ELR (cell line): ENCODE measurements at regions not wholly inside any gene's neighbourhood (a gene's known extent, or its start where the extent isn't known, plus 50 kb on each side); places are given as distances from the start of the nearest gene placed in this dataset.
A peak's percentile ranks its signal among the peaks of the same experiment; 100 is the strongest.
"Not testable (repeated sequence)": the region's sequence is repeated elsewhere in the genome, so short reads cannot be mapped to it uniquely, and the experiment has no call there.

Experiments
- DNase-seq: peaks from one replicate; pipeline ENCODE4 v3.0.0-alpha.2; 2015; ENCODE audit warnings: low read depth

- DNase-seq, result no peak
Measured at GRCh38 chr10:108014145-108014901, 849.8 kb upstream of the SORCS1 start.

GRCh38 chr10:108005627-108006026 is 841.1 kb upstream of the SORCS1 start:
- DNase-seq, result no peak

- no peak for DNase-seq
Measured at GRCh38 chr10:108003576-108003975, 839.1 kb upstream of the SORCS1 start.

- DNase-seq, result no peak
Measured at GRCh38 chr10:108003061-108003460, 838.6 kb upstream of the SORCS1 start.

- no peak for DNase-seq
Measured at GRCh38 chr10:108000365-108000764, 835.9 kb upstream of the SORCS1 start.

GRCh38 chr10:107994621-107995270 is 830.2 kb upstream of the SORCS1 start:
- no peak for DNase-seq

- no peak for DNase-seq
Measured at GRCh38 chr10:107986571-107986970, 822.1 kb upstream of the SORCS1 start.

GRCh38 chr10:107984581-107984980 is 820.1 kb upstream of the SORCS1 start:
- DNase-seq, result no peak

- DNase-seq, result no peak
Measured at GRCh38 chr10:107984149-107984548, 819.6 kb upstream of the SORCS1 start.

- DNase-seq, result no peak
Measured at GRCh38 chr10:107978455-107978854, 813.9 kb upstream of the SORCS1 start.

- DNase-seq, result peak; percentile 90
Measured at GRCh38 chr10:107971973-107972372, 807.5 kb upstream of the SORCS1 start.

- DNase-seq, result peak; percentile 76
Measured at GRCh38 chr10:107971411-107971810, 806.9 kb upstream of the SORCS1 start.

GRCh38 chr10:107970512-107970911 is 806.0 kb upstream of the SORCS1 start:
- DNase-seq, result no peak

GRCh38 chr10:107969936-107970335 is 805.4 kb upstream of the SORCS1 start:
- no peak for DNase-seq

- peak; percentile 30 for DNase-seq
Measured at GRCh38 chr10:107966826-107967225, 802.3 kb upstream of the SORCS1 start.

GRCh38 chr10:107952649-107953556 is 788.4 kb upstream of the SORCS1 start:
- no peak for DNase-seq

GRCh38 chr10:107950411-107951062 is 786.0 kb upstream of the SORCS1 start:
- DNase-seq, result not testable (repeated sequence)

GRCh38 chr10:107942826-107943225 is 778.3 kb upstream of the SORCS1 start:
- no peak for DNase-seq

- no peak for DNase-seq
Measured at GRCh38 chr10:107933076-107933475, 768.6 kb upstream of the SORCS1 start.

GRCh38 chr10:107931808-107932207 is 767.3 kb upstream of the SORCS1 start:
- no peak for DNase-seq

GRCh38 chr10:107930037-107930436 is 765.5 kb upstream of the SORCS1 start:
- no peak for DNase-seq

- peak; percentile 45 for DNase-seq
Measured at GRCh38 chr10:107924458-107924857, 760.0 kb upstream of the SORCS1 start.
